Skeletal muscle satellite cell (primary cell): ENCODE measurements at regions not wholly inside any gene's neighbourhood (a gene's known extent, or its start where the extent isn't known, plus 50 kb on each side); places are given as distances from the start of the nearest gene placed in this dataset.

Source experiments
- H3K27me3 ChIP-seq: 2 replicates; pipeline ENCODE4 v1.7.0; 2013; ENCODE audit warnings: low read length; ENCODE audit not compliant: control insufficient read depth, insufficient read depth
- H3K36me3 ChIP-seq: 2 replicates; pipeline ENCODE4 v1.7.0; 2013; ENCODE audit warnings: mild to moderate bottlenecking, control low read depth, low read length; ENCODE audit not compliant: insufficient read depth
- H3K4me1 ChIP-seq: 2 replicates; pipeline ENCODE4 v1.7.0; 2013; ENCODE audit warnings: low read length; ENCODE audit not compliant: control insufficient read depth, insufficient read depth
- H3K4me2 ChIP-seq: 2 replicates; pipeline ENCODE4 v1.7.0; 2013; ENCODE audit warnings: mild to moderate bottlenecking, low read length
- H3K4me3 ChIP-seq: 2 replicates; pipeline ENCODE4 v1.7.0; 2013; ENCODE audit warnings: low read length
- H3K9ac ChIP-seq: 2 replicates; pipeline ENCODE4 v1.7.0; 2013; ENCODE audit warnings: mild to moderate bottlenecking, low read depth, low read length, moderate library complexity
- H3K9me3 ChIP-seq: replicated peaks from 2 replicates; pipeline ENCODE4 v1.7.0; 2013; ENCODE audit warnings: mild to moderate bottlenecking, control low read depth, low read length

DNA sequence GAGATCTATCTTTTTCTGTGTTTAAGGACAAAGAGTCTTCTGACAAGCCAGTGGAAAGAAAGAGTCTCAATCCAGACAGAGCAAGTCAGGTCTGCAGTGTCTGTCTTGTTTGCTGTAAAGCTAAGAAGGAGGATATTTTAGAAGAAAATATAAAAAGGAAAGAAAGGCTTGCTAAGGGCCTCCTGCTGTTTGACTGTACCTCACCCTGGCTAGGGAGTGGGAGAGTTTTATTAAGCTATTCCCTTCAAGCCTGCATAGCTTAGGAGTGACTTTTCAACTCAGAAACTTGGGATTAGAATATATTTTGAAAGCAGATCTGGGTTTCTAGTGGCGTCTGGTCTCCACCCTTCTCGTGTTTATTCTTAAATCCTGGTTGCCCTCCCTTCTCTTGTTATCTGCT is 460.0 kb downstream of the COG6 start:
- Histone ChIP-seq H3K4me1 (peaks cover 48% of the 10 kb centered on the region), H3K4me3 (no peak overlapping the region), H3K4me2 (no peak overlapping the region), H3K36me3 (no peaks in the 10 kb centered on the region), H3K9me3 (no peaks in the 10 kb centered on the region), H3K27me3 (no peaks in the 10 kb centered on the region), H3K9ac (peak overlapping the region; percentile 72)

DNA sequence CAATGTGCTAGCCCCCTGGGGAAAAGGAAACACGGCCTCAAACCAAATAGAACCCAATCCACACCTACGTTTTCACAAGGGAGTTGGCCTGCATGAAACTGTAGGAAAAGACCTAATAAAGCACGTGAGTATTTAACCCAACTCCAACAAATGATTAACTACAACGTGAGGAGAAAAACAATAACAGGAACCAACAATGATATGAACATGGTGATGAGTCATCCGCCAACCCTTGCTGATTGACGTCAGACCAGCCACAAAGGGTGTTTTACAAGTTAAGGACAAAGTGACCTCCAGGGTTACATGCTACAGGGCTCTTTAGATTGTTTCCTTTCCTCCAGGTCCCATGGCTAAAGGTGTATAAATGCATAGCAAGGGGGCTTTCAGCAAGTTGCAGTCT is 460.5 kb downstream of the COG6 start:
- Histone ChIP-seq H3K9me3 (no peaks in the 10 kb centered on the region), H3K27me3 (no peaks in the 10 kb centered on the region), H3K36me3 (no peaks in the 10 kb centered on the region), H3K4me2 (no peak overlapping the region), H3K4me3 (no peak overlapping the region), H3K9ac (peak overlapping the region; percentile 72), H3K4me1 (peaks cover 52% of the 10 kb centered on the region)

DNA sequence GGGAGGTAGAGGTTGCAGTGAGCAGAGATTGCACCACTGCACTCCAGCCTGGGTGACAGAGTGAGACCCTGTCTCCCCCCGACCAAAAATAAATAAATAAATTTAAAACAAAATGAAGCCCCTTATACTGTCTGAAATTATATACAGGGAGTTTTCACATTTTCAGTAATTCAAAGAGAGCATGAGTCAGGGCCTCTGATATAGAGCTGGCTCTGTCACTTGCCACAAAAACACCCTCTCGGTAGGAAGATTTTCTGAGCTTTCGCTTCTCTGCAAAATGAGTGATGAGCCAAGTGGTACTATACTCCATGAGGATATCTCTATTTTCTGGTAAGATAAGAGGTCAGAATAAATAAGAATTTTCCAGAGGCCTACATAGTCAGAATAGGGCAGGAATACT is 462.9 kb downstream of the COG6 start:
- Histone ChIP-seq H3K36me3 (no peaks in the 10 kb centered on the region), H3K4me2 (no peak overlapping the region), H3K27me3 (no peaks in the 10 kb centered on the region), H3K9ac (no peak overlapping the region), H3K4me3 (no peak overlapping the region), H3K9me3 (no peaks in the 10 kb centered on the region), H3K4me1 (peaks cover 58% of the 10 kb centered on the region)

DNA sequence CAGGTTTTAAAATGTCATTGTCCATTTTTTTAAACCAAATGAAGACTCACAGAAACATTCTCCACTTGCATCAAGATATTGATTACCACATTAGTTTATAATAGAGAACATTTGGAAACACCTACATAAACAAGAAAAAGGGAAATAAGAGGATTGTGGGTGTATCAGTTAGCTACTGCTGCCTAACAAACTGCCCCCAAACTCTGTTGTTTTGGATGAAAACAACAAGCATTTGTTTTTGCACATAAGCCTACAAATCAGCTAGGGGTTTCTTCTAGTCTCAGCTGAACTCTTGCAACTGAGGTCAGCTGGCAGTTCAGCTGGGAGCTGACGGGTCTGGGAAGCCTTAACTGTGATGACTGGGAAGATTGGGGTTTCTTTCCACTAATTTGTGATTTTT is 464.4 kb downstream of the COG6 start:
- no peaks in the 10 kb centered on the region for H3K27me3 ChIP-seq
- peak overlapping the region; percentile 56 for H3K9ac ChIP-seq
- H3K36me3 ChIP-seq, result no peaks in the 10 kb centered on the region
- H3K4me1 ChIP-seq, result peaks cover 44% of the 10 kb centered on the region
- no peak overlapping the region for H3K4me3 ChIP-seq
- H3K4me2 ChIP-seq, result no peak overlapping the region
- H3K9me3 ChIP-seq, result no peaks in the 10 kb centered on the region

DNA sequence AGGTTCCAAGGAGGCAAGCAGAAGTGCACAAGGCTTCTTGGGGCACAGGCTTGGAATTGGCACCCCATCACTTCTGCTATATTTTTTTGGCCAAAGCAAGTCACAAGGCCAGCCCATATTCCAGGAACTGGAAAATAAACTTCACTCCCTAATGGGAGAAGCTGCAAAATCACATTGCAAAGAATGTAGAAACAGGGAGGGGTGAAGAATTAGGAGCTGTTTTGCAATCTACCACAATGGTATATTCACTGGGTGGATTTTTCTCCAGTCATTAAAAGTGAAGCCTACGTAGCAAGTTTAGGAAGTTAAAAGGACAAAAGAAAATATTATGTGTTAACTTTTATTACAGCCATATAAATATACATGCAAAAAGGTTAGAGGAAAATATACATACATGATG is 464.8 kb downstream of the COG6 start:
- H3K27me3 ChIP-seq, result no peaks in the 10 kb centered on the region
- H3K9ac ChIP-seq, result peak overlapping the region; percentile 56
- no peak overlapping the region for H3K4me3 ChIP-seq
- peak overlapping the region; percentile 11 for H3K4me2 ChIP-seq
- H3K4me1 ChIP-seq, result peaks cover 40% of the 10 kb centered on the region
- H3K36me3 ChIP-seq, result no peaks in the 10 kb centered on the region
- H3K9me3 ChIP-seq, result no peaks in the 10 kb centered on the region

DNA sequence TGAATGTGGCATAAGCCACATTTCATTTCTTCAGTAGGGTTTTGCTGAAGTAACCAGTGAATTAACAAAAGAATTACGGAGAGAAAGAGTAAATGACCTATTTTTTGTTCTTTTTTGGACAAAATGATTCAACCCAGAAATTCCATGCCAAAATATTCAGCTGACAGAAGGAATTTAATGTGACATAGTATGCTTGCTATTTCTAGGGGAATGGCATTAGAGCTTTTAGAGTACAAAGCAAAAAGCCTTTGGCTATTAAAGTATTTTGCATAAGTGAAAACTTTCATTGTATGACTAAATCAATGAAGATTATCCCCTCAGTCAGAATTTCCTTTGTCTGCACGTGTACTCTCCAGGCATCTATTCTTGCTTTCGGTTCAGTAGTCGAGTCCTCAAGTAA is 465.3 kb downstream of the COG6 start:
- H3K9ac ChIP-seq, result peak overlapping the region; percentile 56
- peak overlapping the region; percentile 11 for H3K4me2 ChIP-seq
- no peaks in the 10 kb centered on the region for H3K27me3 ChIP-seq
- H3K36me3 ChIP-seq, result no peaks in the 10 kb centered on the region
- H3K4me3 ChIP-seq, result no peak overlapping the region
- H3K9me3 ChIP-seq, result no peaks in the 10 kb centered on the region
- peaks cover 35% of the 10 kb centered on the region for H3K4me1 ChIP-seq

DNA sequence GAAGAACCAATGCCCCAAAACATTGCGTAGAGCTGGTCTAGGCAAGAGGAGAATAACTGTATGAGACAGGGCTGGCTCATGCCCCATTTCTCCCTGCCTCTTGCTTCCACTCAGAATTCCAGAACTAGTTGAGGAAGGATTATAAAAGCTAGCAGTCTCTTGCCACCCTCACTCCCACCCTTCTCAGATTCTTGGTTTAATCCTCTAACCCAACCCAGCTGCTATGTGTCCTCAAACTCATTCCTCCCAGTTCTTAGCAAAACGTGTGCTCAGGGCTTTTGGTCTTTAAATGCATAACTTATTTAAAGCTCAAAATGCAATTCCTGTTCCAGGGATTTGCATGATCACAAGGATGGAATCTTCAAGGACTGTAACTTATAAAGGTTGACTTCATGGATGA is 466.3 kb downstream of the COG6 start:
- no peaks in the 10 kb centered on the region for H3K9me3 ChIP-seq
- no peaks in the 10 kb centered on the region for H3K27me3 ChIP-seq
- no peaks in the 10 kb centered on the region for H3K36me3 ChIP-seq
- no peak overlapping the region for H3K4me2 ChIP-seq
- H3K4me1 ChIP-seq, result peaks cover 26% of the 10 kb centered on the region
- H3K9ac ChIP-seq, result no peak overlapping the region
- no peak overlapping the region for H3K4me3 ChIP-seq

DNA sequence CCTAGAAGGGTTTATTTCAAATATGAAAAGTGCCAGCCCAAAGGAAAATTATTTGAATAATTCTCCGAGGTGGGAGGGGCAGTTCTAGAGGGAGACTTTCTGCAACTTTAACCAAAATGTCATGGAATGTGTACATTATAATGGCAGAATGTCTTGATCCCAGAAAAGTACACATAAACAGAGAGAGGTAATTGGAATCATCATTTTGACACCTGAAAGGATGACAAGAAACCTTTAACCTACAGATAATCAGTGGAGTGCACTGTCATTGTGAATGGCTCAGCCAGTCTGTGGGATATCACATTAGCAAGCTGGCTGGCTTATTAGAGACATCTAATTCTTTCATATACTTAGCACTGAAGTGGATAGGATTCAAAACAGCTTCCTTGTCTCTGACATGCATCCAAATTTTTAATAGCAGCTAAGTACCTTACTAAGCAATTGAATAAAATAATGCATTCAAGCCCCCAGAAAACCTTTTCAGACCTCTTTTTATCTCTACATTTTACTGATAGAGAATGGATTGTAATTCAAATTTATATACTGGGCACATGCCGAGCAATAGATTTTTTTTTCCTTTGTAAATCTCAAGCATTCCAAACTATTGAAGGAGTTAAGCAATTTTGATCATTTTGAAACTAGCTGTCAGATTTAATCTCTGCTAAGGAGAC is 468.6 kb downstream of the COG6 start:
- Histone ChIP-seq H3K36me3 (no peaks in the 10 kb centered on the region), H3K4me3 (no peak overlapping the region), H3K9ac (no peak overlapping the region), H3K9me3 (no peaks in the 10 kb centered on the region), H3K27me3 (no peaks in the 10 kb centered on the region), H3K4me1 (peaks cover 24% of the 10 kb centered on the region), H3K4me2 (no peak overlapping the region)

DNA sequence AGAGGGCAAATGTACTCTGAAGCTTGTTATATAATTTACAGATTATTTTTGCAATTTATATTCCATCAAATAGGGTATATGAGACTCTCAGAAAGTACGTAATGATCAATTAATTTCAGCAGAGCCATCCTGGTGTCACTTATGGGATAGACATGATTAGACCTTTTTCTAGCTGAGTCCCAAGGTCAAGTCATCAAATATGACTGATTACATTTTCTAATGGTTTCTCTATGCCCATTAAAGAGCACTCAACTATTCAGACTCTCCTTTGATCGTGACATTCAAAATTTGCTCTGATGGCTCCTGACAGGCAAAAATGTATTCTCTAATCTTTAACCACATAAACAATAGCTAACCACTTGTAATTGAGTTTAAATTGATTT is 469.2 kb downstream of the COG6 start:
- no peak overlapping the region for H3K9ac ChIP-seq
- no peak overlapping the region for H3K4me3 ChIP-seq
- H3K27me3 ChIP-seq, result no peaks in the 10 kb centered on the region
- no peaks in the 10 kb centered on the region for H3K36me3 ChIP-seq
- H3K9me3 ChIP-seq, result no peaks in the 10 kb centered on the region
- H3K4me1 ChIP-seq, result peaks cover 24% of the 10 kb centered on the region
- H3K4me2 ChIP-seq, result no peak overlapping the region

DNA sequence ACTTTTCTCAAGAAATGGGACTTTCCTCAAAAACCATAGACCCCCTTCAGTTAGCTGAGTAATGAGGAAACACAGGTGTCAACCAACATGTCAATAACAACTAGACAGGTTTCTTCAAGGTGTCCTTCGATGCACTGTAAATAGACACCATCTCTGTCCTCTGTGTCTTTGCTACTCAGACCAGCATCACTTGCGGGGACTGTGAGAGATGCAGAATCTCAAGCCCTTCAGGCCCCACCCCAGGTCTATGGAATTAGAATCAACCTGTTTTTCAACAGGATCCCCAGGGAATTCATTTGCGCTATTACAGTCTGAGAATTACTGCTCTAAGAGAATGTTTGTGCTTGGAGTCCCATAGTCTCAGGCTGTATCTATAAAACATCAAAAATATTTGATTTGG is 469.9 kb downstream of the COG6 start:
- Histone ChIP-seq H3K36me3 (no peaks in the 10 kb centered on the region), H3K4me1 (peaks cover 19% of the 10 kb centered on the region), H3K4me3 (no peak overlapping the region), H3K4me2 (no peak overlapping the region), H3K27me3 (no peaks in the 10 kb centered on the region), H3K9me3 (no peaks in the 10 kb centered on the region), H3K9ac (no peak overlapping the region)

DNA sequence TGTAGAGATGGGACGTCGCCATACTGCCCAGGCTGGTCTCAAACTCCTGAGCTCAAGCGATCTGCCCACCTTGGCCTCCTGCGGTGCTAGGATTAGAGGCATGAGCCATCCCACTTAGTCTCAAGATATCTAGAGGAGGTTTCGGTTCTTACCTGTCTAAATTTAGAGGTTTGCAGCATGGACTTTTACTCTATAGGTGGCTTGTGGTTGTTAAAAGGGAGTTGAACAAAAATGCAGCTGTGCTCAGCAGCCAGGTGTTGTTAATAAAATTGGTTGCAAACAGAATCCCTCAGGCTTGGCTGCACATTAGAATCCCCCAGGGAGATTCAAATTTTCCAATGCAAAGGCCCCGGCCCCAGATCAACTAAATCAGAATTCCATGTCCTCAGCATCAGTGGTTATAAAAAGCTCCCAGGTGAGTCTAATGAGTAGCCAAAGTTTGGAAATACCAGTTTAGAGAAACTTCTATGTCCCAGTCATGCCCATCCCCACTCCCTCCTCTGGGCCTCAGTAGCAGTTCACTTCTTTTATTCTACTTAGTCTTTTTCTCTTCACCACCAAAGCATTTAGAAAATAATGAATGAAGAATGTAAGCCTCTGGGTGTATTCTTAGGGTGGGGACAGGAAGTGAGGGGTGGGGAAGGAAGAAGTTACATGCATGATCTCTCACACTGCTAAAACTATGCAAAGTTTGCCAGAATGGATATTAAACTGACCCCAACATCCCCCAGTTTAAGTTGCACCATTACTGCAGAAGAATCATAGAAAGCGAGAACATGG is 471.0 kb downstream of the COG6 start:
- H3K27me3 ChIP-seq, result no peaks in the 10 kb centered on the region
- H3K4me1 ChIP-seq, result peaks cover 9% of the 10 kb centered on the region
- no peak overlapping the region for H3K9ac ChIP-seq
- H3K36me3 ChIP-seq, result no peaks in the 10 kb centered on the region
- H3K4me2 ChIP-seq, result no peak overlapping the region
- H3K9me3 ChIP-seq, result no peaks in the 10 kb centered on the region
- no peak overlapping the region for H3K4me3 ChIP-seq

DNA sequence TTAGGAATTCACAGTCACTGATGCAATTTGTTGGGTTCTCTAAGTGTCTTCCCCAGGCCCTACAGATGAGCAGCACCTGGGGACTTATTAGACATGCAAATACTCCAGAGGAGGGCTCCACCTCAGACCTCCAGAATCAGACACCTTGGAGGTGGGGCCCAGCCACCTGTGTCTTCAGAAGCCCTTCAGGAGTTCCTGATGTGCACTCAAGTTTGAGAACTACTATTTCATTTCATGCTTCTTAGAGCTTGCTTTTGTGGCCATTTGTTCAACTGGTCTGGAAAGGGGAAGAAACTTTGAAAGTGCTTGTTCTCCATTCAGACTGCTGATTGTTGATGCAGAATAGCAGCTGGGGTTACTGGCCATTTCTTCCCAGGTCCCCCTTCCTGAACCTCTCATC is 472.0 kb downstream of the COG6 start:
- Histone ChIP-seq H3K4me1 (peaks cover 7% of the 10 kb centered on the region), H3K4me2 (no peak overlapping the region), H3K9ac (no peak overlapping the region), H3K4me3 (no peak overlapping the region), H3K9me3 (no peaks in the 10 kb centered on the region), H3K36me3 (no peaks in the 10 kb centered on the region), H3K27me3 (no peaks in the 10 kb centered on the region)
